IMR-90 (cell line): ENCODE measurements at regions not wholly inside any gene's neighbourhood (a gene's known extent, or its start where the extent isn't known, plus 50 kb on each side); places are given as distances from the start of the nearest gene placed in this dataset.

ENCODE experiments used
- ATAC-seq: fragments of 200-7000 bp; cut with Tn5 transposase; 2 replicates; pipeline ENCODE4 v1.9.1; 2020; ENCODE audit warnings: low read depth, mild to moderate bottlenecking, moderate library complexity
- BruUV-seq: library from RNA; stranded (reverse); fragments of 400-500 nt; replicated peaks from 2 replicates; lab custom pipeline; 2021; lab: Mats Ljungman, UMichigan
- CTCF ChIA-PET: fragments of 300-600 bp; formaldehyde crosslinking; extraction: SDS; loops from one replicate; lab custom pipeline; 2021; ENCODE audit warnings: antibody characterized with exemption; lab: Yijun Ruan, JAX
- POLR2A ChIA-PET: fragments of 300-600 bp; sonication (Branson Sonifier 250); formaldehyde crosslinking; loops from one replicate; lab custom pipeline; 2022; ENCODE audit warnings: antibody characterized with exemption; ENCODE audit not compliant: unreplicated experiment; lab: Charles Lee
- DNase-seq: peaks from one replicate; pipeline ENCODE4 v3.0.0; 2013
- H2AFZ ChIP-seq: replicated peaks from 2 replicates; pipeline ENCODE3; 2013; ENCODE audit warnings: low read length, mild to moderate bottlenecking; ENCODE audit not compliant: poor library complexity
- H2AK5ac ChIP-seq: 2 replicates; pipeline ENCODE4 v1.6.1; 2013; ENCODE audit warnings: low read depth, low read length, inconsistent platforms
- H2AK9ac ChIP-seq: replicated peaks from 2 replicates; pipeline ENCODE3; 2013; ENCODE audit warnings: mild to moderate bottlenecking, low read depth, low read length, moderate library complexity; ENCODE audit not compliant: poor library complexity
- H2BK120ac ChIP-seq: 2 replicates; pipeline ENCODE4 v1.6.1; 2013; ENCODE audit warnings: low read depth, low read length, inconsistent platforms
- H2BK15ac ChIP-seq: 3 replicates; pipeline ENCODE4 v1.6.1; 2013; ENCODE audit warnings: low read depth, low read length, inconsistent platforms
- H2BK20ac ChIP-seq: 2 replicates; pipeline ENCODE4 v1.6.1; 2013; ENCODE audit warnings: low read depth, mild to moderate bottlenecking, inconsistent platforms, low read length, moderate library complexity
- H2BK5ac ChIP-seq: 2 replicates; pipeline ENCODE4 v1.6.1; 2013; ENCODE audit warnings: mild to moderate bottlenecking, low read depth, low read length, inconsistent platforms; ENCODE audit not compliant: poor library complexity, severe bottlenecking
- H3K14ac ChIP-seq: replicated peaks from 2 replicates; pipeline ENCODE4 v1.6.1; 2013; ENCODE audit warnings: low read depth, low read length, inconsistent platforms
- H3K18ac ChIP-seq: 2 replicates; pipeline ENCODE4 v1.6.1; 2013; ENCODE audit warnings: low read depth, low read length, control low read depth
- H3K23ac ChIP-seq: 2 replicates; pipeline ENCODE4 v1.6.1; 2013; ENCODE audit warnings: low read depth, low read length, inconsistent platforms
- H3K27ac ChIP-seq: 2 replicates; pipeline ENCODE4 v1.5.1; 2013; ENCODE audit warnings: mild to moderate bottlenecking, control low read depth, low read length; ENCODE audit not compliant: insufficient read depth
- H3K27me3 ChIP-seq: 2 replicates; pipeline ENCODE4 v1.6.1; 2013; ENCODE audit warnings: low read length; ENCODE audit not compliant: control insufficient read depth, insufficient read depth
- H3K36me3 ChIP-seq: 2 replicates; pipeline ENCODE4 v1.6.1; 2013; ENCODE audit warnings: low read length, mixed read lengths; ENCODE audit not compliant: control insufficient read depth, insufficient read depth
- H3K4ac ChIP-seq: 2 replicates; pipeline ENCODE4 v1.6.1; 2013; ENCODE audit warnings: low read depth, low read length, inconsistent platforms
- H3K4me1 ChIP-seq: 2 replicates; pipeline ENCODE4 v1.6.1; 2013; ENCODE audit warnings: low read length, mixed read lengths; ENCODE audit not compliant: control insufficient read depth, insufficient read depth
- H3K4me2 ChIP-seq: 2 replicates; pipeline ENCODE4 v1.6.1; 2013; ENCODE audit warnings: low read depth, mild to moderate bottlenecking, control low read depth, low read length, moderate library complexity
- H3K4me3 ChIP-seq: 2 replicates; pipeline ENCODE4 v1.5.1; 2013; ENCODE audit warnings: low read depth, mild to moderate bottlenecking, control low read depth, low read length, moderate library complexity; ENCODE audit not compliant: insufficient read depth
- H3K56ac ChIP-seq: 2 replicates; pipeline ENCODE4 v1.6.1; 2013; ENCODE audit warnings: low read length, inconsistent platforms; ENCODE audit not compliant: insufficient read depth; ENCODE audit errors: extremely low read depth
- H3K79me1 ChIP-seq, 2 experiments: 2 replicates each; pipeline ENCODE4 v1.6.1; 2013; ENCODE audit warnings: low read length in 2 of 2, inconsistent platforms in 1 of 2, low read depth in 1 of 2
- H3K9ac ChIP-seq: 2 replicates; pipeline ENCODE4 v1.6.1; 2013; ENCODE audit warnings: low read depth, low read length, control low read depth
- H3K9me1 ChIP-seq: 2 replicates; pipeline ENCODE4 v1.6.1; 2013; ENCODE audit warnings: low read length, inconsistent platforms; ENCODE audit not compliant: insufficient read depth
- H3K9me3 ChIP-seq: 2 replicates; pipeline ENCODE4 v1.6.1; 2013; ENCODE audit warnings: low read length; ENCODE audit not compliant: control insufficient read depth, insufficient read depth
- H4K20me1 ChIP-seq: 2 replicates; pipeline ENCODE4 v1.6.1; 2013; ENCODE audit warnings: low read length, inconsistent platforms; ENCODE audit not compliant: insufficient read depth
- H4K5ac ChIP-seq: 2 replicates; pipeline ENCODE4 v1.6.1; 2013; ENCODE audit warnings: mild to moderate bottlenecking, low read depth, low read length, control low read depth
- H4K8ac ChIP-seq, 2 experiments: 2 replicates each; pipeline ENCODE4 v1.6.1; 2013; ENCODE audit warnings: low read depth in 2 of 2, low read length in 2 of 2, control low read depth in 1 of 2, inconsistent platforms in 1 of 2
- H4K91ac ChIP-seq: 2 replicates; pipeline ENCODE4 v1.6.1; 2013; ENCODE audit warnings: low read depth, low read length, inconsistent platforms; ENCODE audit not compliant: insufficient read depth
- MAZ ChIP-seq: IDR thresholded peaks from 2 replicates; pipeline ENCODE4 v1.6.1; 2012; ENCODE audit warnings: low read depth, mild to moderate bottlenecking, low read length, improper control_type of control experiment, moderate library complexity, borderline replicate concordance
- USF2 ChIP-seq: fragments of 150-350 bp; IDR thresholded peaks from 2 replicates; pipeline ENCODE4 v1.6.1; 2017; ENCODE audit warnings: mild to moderate bottlenecking, antibody characterized with exemption, low read length, low read depth
- WGBS, 2 experiments: methylation state at CpG; one replicate each; pipeline versions ENCODE4 v1.1.5 to v1.1.7; 2013; ENCODE audit warnings: missing lambda C conversion rate in 2 of 2; ENCODE audit not compliant: insufficient read length in 1 of 2; ENCODE audit errors: extremely low coverage in 2 of 2; 5-methylcytosine and 5-hydroxymethylcytosine counted together
- dilution Hi-C: fragments of 300-500 bp; cut with HindIII; formaldehyde crosslinking; loops from one replicate; pipeline ENCODE4 v1.14.3; 2018; ENCODE audit warnings: low sequenced_read_pairs; ENCODE audit not compliant: unreplicated experiment
- in situ Hi-C: fragments of 300-500 bp; cut with MboI; formaldehyde crosslinking; loops from 3 replicates; pipeline ENCODE4 v1.14.3; 2019; ENCODE audit warnings: low sequenced_read_pairs, inconsistent platforms, mixed read lengths
- intact Hi-C: fragments of 100-400 bp; cut with micrococcal nuclease; formaldehyde crosslinking; loops from 2 replicates; pipeline ENCODE4 v1.10.0; 2022

- TF ChIP-seq MAZ = no peak
- TF ChIP-seq USF2 = no peak
- Histone ChIP-seq H3K4me2 (no peak overlapping the region), H4K8ac (no peak overlapping the region), H4K20me1 (no peaks in the 10 kb centered on the region), H3K14ac (no peak overlapping the region), H2AK9ac (no peak overlapping the region), H2AFZ (no peak overlapping the region), H2BK5ac (no peak overlapping the region), H3K23ac (no peak overlapping the region), H4K5ac (no peak overlapping the region), H3K4me3 (no peak overlapping the region), H3K4me1 (no peaks in the 10 kb centered on the region), H3K27ac (no peak overlapping the region), H2AK5ac (no peak overlapping the region), H3K9me1 (no peaks in the 10 kb centered on the region), H3K18ac (no peak overlapping the region), H3K4ac (no peak overlapping the region), H4K91ac (no peak overlapping the region), H3K9ac (no peak overlapping the region), H3K27me3 (no peaks in the 10 kb centered on the region), H2BK20ac (no peak overlapping the region), H3K9me3 (no peaks in the 10 kb centered on the region), H3K36me3 (no peaks in the 10 kb centered on the region), H3K56ac (no peak overlapping the region), H2BK120ac (no peak overlapping the region), H2BK15ac (no peak overlapping the region), H3K79me1 (no peaks in the 10 kb centered on the region)
- POLR2A ChIA-PET = no interaction called here
- DNase-seq (no peak), ATAC-seq (no peak)
- dilution Hi-C loops (no loop called here), intact Hi-C loops (no loop called here), in situ Hi-C loops (no loop called here)
- BruUV-seq = no TSS peak
- CTCF ChIA-PET = no interaction called here
- WGBS, 2 experiments = no CpG with 5 or more reads among the region's 1 CpG
Observed at GRCh38 chr2:196528486-196529223, 110.9 kb upstream of the CCDC150 start.
